HG03378 (cell line): ENCODE measurements at regions not wholly inside any gene's neighbourhood (a gene's known extent, or its start where the extent isn't known, plus 50 kb on each side); places are given as distances from the start of the nearest gene placed in this dataset.

Experiments used
- ATAC-seq: cut with Tn5 transposase; IDR thresholded peaks from one replicate; pipeline ENCODE4 v1.9.1; 2021; ENCODE audit warnings: mild to moderate bottlenecking, moderate library complexity; ENCODE audit not compliant: unreplicated experiment

DNA sequence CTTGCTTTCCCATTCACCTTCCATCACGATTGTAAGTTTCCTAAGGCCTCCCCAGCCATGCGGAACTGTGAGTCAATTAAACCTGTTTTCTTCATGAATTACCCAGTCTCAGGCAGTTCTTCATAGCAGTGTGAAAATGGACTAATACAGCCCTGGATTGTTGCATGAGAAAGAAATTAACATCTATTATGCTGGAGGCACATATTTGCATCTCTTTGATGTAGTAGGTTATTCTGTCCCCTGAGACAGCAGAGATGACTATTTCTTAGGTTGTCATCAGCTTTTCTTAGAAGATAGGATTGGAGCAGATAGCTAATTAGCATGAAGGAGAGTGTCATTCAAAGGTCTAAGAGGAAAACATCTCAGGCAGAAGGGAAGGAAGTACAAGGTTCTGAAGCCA is 166.2 kb downstream of the OMA1 start:
- no peak for ATAC-seq

DNA sequence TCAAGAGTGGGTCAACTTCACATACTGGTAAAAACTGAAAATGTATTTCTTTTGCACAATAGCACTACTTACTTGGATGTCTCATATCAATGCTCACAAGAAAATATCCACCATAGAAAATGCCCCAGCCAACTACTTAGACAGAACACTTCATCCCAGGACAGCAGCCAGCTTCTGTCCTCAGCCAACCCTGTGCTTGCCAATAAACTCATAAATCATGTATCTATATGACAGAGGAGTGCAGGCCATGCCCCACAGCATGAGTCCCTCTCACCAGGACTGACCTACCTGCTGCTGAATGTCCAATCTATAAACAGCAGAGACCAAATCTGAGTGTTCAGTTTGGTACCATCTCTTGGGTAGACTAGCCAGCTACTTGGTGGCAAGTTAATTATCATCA is 179.3 kb downstream of the OMA1 start:
- no peak for ATAC-seq

DNA sequence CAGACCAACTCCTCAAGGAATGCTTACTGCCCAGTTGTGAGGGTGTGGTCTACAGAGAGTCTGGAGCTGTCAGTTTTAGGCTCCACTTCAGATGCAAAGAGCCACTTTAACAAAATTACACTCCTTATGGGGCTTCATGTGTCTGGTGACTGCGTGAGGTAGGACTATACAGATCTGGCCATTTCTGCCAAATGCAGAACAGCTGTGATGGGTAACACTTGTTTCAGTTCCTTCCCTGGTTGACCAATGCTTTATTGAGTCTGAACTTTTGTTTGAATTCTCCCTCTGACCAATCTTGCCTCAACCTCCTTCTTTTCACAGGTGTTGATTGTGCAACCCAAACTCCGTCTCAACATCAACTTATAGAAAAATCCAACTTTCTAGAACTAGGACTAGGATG is 181.2 kb downstream of the OMA1 start:
- ATAC-seq, result no peak

DNA sequence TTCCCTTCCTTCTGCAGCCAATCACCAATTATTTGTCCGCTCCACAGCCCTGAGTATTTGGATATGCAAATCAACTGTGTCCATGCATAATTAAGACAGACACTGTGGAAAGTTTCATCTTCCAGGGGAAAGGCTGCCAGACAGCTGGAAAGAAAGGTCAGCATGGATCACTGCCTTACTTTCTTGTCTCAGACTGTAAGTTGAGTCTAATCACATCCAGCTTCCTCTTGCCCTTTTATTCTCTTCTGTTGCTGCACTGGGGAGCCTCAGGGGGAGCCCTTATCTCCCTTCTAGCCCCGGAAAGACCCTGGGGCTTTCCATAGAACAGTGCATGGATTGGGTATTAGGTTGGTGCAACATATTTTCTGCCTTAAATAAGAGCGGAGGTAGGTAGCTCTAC is 182.9 kb downstream of the OMA1 start:
- ATAC-seq, result no peak

DNA sequence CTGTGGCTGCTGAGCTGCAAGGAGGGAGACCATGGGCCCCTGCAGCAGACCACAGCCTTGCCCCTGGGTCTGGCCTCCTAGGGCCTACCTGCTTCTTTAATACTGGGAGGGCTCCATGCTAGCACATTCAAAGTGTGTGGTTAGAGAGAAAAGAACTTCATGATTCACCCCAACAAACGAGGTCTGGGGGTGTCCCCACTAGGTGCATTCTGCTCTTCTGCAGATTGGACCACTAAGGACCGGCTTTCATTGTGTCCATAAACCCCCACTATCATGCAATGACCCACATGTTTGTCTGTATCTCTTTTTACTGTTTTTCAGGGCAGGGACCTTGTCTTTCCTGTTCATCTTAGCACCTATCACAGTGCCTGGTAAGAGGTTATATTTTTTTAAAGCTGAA is 185.4 kb downstream of the OMA1 start:
- no peak for ATAC-seq

DNA sequence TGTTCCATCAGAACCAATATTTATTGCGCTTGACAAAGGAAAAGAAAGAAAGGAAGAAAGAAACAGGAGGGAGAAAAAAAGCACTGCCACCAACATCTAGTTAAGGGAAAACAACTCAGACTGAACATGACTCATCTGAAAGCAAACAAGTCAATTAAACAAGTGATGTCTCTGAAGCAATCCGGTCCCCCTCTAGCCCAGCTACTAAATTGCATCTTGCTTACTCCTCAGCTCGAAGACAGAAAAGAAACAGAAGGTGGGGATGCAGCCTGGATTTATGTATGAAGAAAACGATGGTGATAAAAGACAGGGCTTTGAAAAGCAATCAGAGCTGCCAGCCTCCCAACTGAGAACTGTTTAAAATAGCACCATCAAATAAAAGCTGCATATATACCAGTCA is 188.2 kb downstream of the OMA1 start:
- no peak for ATAC-seq

DNA sequence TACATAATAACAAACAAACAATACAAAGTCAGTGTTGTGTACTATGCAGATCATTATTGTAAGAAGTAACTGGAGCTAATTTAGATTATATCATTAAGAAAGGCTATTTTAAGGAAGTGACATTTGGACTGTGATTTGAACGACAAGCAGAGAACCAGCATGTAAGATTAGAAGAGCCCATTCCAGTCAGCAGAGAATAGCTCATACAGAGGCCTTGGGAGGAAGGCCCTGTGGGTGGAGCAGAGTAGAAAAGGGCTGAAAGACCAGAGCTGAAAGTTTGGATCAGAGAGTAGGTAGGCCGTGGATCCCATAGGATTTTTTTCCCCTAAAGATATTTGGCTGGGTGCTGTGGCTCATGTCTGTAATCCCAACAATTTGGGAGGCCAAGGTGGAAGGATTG is 190.1 kb downstream of the OMA1 start:
- no peak for ATAC-seq

DNA sequence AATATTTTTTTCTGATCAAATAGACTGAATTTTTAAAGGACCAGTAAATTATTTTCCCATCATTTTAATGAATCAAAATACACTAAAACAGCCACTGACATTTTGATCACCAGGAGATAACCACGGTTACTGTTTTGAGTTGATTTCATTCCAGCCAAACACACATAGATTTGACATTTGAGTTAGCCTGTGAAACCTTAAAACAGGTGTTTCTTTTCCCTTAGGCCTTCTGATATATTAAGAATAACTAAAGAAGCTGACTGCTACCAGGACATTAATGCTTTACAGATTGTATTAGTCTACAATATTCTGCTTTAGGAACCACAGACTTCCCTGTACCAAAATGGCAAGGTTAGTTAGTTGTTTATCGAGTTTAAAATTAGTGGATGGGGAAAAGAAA is 193.4 kb downstream of the OMA1 start:
- ATAC-seq, result no peak

DNA sequence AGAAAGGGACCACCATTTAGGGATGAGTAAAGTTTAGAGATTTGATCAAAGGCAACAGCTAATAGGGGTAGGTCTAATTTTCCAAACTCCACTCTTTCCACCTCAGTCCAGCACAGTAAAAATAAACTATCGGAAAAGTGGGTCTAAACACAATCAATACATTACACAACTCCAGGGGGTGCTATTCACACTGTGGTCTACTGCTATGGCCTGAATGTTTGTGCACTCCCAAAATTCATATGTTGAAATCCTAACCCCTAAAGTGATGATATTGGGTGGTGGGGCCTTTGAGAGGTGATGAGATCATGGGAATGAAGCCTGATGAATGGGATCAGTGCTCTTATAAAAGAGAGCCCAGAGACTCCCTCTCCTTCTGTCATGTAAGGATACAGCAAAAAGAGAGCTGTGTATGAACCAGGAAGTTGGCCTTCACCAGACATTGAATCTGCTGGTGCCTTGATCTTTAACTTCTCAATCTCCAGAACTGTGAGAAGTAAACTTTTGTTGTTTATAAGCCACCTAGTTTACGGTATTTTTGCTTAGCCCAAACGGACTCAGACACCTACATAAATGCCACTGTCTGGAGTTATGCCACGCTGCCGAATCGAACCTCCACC is 193.9 kb downstream of the OMA1 start:
- no peak for ATAC-seq

DNA sequence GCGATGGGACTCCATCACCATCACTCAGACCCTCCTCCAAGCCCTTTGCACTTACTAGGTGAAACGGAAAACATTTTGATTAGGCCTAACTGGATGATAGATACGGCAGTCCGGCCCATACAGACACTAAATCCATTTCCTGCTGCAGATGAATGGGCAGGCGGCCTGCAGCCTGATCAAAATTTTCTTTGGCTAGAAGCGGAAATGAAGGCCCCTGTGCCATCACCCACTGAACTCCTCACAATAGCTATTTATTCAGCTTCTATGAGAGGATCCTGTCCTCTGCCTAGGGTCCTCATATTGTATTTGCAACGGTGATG is 200.5 kb downstream of the OMA1 start:
- no peak for ATAC-seq

DNA sequence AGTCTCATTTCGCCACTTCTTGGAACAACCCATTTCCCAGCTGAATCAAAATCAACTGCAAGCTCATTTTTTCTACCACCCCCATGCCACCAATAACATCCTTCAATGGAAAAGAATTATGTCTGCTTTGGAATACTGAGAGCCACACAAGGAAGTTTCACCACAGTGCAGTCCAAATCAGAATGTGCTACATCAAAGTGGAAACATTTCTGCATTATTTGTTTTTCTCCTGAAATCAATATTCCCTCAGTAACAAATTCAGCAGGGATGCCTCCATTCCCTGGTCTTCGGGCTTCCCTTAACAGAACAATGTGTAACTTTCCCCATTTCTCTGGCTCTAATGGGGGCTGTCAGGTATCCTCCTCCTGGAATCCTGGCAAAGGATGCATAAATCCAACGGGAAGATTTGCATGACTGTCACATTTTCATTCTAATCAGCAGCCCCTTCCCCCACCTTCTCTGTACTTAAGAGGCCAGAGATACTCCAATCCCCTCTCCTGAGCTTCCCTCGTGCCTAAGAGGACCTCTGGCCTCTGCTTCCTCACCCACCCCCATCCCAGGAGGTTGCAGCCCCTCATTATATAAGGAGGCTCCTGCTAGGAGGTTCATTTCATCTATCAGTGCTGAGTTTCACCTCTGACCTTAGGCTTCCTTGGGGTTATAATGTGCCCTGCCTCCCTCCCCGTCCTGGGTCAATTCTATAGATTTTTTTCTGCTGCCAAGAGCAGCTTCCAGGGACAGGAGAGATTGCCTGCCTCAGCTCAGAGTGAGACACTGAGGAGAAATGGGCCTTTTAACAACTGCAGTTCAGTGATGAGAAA is 201.1 kb downstream of the OMA1 start:
- ATAC-seq, result no peak

DNA sequence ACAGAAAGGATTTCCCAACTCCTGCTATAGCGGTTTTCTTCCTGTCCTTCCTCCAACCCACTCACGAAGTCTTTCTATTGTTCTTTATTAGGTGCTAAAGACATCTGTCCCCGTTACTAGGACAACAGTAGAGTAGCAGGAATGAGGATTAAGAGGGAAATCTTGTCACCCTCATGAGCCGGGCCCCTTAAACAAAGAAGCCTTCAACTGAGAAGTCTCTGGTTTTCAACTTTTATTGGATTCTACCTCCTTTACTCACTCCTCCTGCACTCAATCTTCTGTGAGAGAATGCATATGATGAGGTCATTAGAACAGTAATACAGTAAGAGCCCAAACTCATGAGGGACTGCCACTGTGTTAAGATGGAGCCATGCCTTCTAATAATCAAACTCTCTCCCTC is 206.3 kb downstream of the OMA1 start:
- ATAC-seq, result no peak

DNA sequence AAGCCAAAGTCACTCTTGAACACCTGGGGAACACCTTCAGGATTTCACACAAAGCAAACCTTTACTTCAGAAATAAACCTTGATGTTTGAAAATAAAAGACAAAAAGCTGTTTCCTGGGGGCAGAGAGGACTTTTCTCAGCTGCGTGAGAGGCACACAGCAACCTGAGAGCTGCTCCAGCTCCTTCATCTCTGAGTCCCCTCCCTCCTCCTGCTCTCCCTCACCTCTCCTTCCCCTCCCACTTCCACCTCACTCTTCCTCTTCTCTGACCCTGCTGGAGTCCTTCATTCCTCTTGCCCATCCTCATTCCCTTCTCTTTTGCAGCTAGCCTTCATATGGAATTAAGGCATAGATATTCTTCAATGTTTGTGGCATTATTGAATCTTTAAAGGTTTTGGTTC is 208.4 kb downstream of the OMA1 start:
- no peak for ATAC-seq

DNA sequence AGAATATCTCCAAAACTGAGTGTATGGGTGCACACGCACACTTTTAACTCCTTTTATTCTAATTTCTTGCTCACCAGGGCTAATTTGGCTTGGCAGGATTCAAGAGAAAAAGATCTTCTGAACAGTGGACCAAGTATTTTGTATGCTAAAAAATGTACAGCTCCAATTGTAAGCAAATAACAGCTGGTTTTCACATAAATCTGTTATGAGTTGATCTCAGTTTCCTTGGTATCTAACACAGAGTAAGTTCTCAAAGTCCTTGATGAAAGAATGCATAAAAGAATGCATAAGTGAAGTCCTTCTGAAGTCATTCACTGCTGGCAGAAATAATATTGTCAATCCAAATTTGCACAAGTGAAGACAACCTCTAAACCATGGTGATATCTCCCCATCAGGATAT is 213.0 kb downstream of the OMA1 start:
- ATAC-seq, result no peak

DNA sequence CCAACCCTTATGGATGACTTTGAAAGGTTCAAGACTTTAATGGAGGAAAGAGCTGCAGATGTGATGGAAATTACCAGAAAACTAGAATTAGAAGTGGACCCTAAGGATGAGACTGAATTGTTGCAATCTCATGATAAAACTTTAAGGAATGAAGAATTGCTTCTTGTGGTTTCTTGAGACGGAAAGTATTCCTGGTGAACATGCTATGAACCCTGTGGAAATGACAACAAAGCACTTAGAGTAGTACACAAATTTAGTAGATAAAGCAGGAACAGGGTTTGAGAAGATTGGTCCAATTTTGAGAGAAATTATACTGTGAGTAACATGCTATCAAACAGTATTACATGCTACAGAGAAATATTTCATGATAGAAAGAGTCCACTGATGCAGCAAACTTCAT is 215.4 kb downstream of the OMA1 start:
- no peak for ATAC-seq

DNA sequence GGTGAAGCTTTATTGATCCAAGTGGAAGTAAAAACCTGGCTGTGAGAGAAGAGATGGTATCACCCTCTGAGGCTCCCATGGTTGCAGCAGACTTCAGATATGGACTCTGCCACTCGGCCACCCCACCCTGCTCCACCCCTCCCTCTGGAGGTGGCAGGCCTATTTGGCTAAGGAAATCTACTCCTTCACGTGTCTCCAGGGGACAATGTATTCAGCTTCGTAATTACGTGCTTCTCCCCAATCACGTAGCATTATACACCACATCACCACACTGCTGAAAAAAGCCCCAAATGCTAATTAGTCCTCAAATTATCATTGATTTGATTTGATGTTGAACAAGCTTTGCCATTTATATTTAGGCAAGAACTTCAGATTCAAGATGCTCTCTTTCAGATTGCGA is 220.7 kb downstream of the OMA1 start:
- ATAC-seq, result no peak

DNA sequence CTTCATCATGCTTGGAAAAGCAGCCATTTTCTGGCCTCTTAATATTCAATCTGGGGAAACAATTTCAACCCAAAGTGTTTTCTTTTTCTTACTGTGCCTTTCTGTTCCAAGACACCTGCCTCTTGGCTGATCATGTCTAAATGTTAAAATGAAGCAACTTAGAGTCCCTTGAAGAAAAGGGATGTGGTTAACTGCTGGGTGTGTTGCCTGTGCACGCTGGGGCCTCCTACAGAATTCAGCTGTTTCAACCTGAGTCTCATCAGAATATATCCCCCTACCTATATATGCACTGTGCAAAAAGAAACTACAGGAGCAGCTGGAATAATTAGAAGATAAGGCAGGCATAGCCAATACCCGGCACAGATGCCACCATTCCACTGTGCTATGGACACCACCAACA is 222.0 kb downstream of the OMA1 start:
- ATAC-seq, result no peak

DNA sequence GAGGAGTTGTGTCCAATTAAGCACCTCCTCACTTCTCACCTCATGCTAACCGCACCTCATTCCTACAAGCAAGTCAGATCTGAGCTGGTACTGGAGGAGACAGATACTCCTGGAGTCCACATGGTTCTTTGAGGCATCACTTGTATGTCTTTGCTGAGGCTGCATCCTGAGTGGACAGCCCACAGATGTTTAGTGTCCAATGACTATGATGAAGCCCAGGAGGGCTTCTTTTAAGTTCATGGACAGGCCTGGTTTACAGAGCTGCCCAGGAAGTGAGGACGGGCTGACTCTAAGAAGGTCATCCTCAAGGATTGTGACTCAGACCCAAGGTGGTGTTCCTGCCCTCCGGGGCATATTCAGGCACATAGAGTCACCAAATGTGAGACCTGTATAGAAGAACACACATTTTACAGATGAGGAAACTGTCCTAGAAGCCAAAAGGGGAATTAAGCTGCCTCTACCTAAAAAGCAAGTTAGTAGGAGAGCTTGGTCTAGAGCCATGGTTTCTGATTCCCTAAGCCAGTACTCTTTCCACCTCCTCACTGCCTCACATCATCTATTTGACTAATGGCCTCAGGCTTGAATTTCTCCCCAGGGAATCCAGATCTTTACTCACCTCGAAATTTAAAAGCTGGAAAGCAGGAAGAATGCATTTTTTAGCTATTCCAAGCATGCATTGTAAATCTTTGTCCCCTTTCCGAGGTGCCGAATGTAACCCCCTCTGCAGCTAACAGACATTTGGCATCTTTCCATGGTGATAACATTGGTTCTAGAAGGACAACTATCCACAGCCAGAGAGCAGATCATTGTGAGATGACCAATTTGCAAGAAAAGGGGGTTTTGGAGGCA is 228.1 kb downstream of the OMA1 start:
- no peak for ATAC-seq

DNA sequence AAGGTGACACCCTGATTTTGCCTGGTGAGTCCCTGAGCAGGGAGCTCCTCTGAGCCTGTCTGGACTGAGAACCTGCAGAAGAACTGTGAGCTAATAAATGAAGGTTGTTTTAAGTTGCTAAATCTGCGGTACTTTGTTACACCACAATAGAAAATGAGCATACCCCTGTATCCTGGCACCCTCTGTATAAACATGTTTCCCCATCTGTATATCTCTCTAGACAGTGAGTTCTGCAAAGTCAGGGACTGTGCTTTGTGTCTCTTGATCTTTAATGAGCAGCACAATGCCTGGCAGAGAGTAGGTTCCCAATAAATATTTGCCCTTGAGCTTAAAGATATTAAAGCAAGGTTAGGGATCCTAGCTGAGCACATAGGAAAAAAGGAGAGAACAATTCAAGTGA is 228.8 kb downstream of the OMA1 start:
- ATAC-seq, result no peak

DNA sequence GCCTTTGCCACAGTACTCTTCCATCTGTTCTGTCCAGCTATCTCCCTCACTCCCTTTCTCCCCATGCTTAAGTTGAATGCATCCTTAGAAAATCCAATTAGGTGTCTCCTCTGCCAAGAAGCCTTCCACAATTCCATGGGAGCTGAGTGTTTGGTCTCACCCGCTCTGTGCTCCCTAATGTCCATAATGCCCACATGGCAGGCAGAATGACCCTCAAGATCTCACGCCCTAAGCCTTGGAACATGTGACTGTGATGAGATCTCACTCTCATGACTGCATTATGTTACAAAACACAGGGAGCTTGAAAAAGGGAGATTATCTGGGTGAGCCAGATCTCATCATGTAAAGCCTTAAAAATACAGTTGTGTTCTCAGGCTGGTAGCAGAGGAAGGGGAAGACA is 229.4 kb downstream of the OMA1 start:
- no peak for ATAC-seq

DNA sequence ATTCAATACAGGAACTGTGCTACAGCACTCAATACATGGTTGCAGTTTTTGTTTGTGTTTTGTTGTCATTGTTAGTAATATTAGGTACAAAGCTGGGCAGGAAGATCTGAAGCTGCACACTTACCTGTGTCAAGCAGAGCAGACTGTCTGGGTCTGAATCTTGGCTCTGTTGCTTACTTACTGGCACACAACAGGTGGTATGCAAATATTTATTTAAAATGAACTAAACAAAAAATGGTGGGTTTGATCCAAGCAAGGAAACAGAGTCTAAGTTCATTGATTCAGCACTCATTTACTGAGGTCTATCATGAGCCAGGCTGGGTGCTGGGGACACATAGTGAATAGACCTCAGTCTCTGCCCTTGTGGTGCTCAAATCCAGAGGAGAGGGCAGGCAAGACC is 230.4 kb downstream of the OMA1 start:
- no peak for ATAC-seq

DNA sequence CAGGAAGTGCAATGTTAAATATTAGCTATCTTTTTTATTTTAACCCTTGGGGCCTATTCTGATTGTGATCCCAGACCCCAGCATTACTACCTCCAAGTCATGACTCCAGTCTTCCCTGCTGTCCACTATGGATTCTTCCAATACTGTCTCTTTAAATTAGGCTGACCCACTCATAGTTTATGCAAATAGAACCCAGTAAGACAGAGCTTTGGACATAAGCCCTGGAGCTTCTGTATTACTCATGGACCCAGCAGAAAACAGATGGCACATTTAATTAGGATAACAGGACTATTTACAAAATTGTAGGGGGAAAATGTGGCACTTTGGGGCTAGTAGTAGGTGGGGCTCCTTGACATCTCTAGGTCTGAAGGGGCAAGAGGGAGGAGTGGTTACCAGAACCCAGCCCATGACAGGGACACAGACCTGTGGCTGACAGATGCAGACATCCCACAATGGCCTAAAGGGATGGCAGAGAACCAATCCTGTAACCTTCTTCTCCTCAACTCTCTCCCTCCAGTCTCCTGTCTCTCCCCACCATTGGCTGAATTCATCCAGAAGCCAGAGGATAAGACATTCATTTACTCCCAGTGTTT is 233.5 kb downstream of the OMA1 start:
- no peak for ATAC-seq
